ENCODE measurements at regions not wholly inside any gene's neighbourhood (a gene's known extent, or its start where the extent isn't known, plus 50 kb on each side); places are given as distances from the start of the nearest gene placed in this dataset.

GRCh38 chr4:13938299-13938698 is 310.8 kb upstream of the BOD1L1 start:
- no peaks in the 10 kb centered on the region for H3K27me3 ChIP-seq (ENCODE audit: insufficient read depth, low read length)
- H3K18ac ChIP-seq (ENCODE audit: low read length), result no peak overlapping the region
- no peaks in the 10 kb centered on the region for H3K36me3 ChIP-seq (ENCODE audit: control insufficient read depth in 1 of 2, insufficient read depth in 2 of 2, low read length in 2 of 2)
- H3K9ac ChIP-seq (ENCODE audit: low read length), result no peak overlapping the region
- H3K9me3 ChIP-seq (ENCODE audit: insufficient read depth, low read depth, low read length), result no peaks in the 10 kb centered on the region
- H2AK5ac ChIP-seq (ENCODE audit: low read length), result no peak overlapping the region
- no peak overlapping the region for H4K12ac ChIP-seq (ENCODE audit: low read depth, low read length)
- H2BK5ac ChIP-seq (ENCODE audit: low read depth, low read length, poor library complexity), result no peak overlapping the region
- H2BK12ac ChIP-seq (ENCODE audit: low read length), result no peak overlapping the region
- no peak overlapping the region for H3K4ac ChIP-seq (ENCODE audit: low read depth, low read length)
- no peaks in the 10 kb centered on the region for H3K4me1 ChIP-seq (ENCODE audit: control insufficient read depth in 1 of 2, insufficient read depth in 2 of 2, low read length in 2 of 2)
- H3K4me3 ChIP-seq (ENCODE audit: low read depth, low read length), result no peak overlapping the region
- WGBS (ENCODE audit: extremely low coverage, insufficient coverage, insufficient read length), result no CpG with 5 or more reads among the region's 3 CpGs
- no peak for DNase-seq
- no peak overlapping the region for H3K27ac ChIP-seq (ENCODE audit: low read depth, low read length)
- no peak overlapping the region for H4K91ac ChIP-seq (ENCODE audit: low read depth, low read length)
- H2BK120ac ChIP-seq (ENCODE audit: insufficient read depth, low read length, poor library complexity), result no peak overlapping the region
- H3K4me2 ChIP-seq (ENCODE audit: low read length), result no peak overlapping the region
- no peak overlapping the region for H2AFZ ChIP-seq (ENCODE audit: insufficient read depth, low read length, poor library complexity)
- no peaks in the 10 kb centered on the region for H3K79me1 ChIP-seq (ENCODE audit: low read length)
- no peak overlapping the region for H3K14ac ChIP-seq (ENCODE audit: low read length)
- H3K79me2 ChIP-seq (ENCODE audit: control insufficient read depth, insufficient read depth, low read length, poor library complexity), result no peaks in the 10 kb centered on the region
- no peak overlapping the region for H4K8ac ChIP-seq (ENCODE audit: low read depth, low read length)
- H3K23ac ChIP-seq (ENCODE audit: low read length), result no peak overlapping the region

- no peak overlapping the region for H4K91ac ChIP-seq (ENCODE audit: low read depth, low read length)
- H3K27me3 ChIP-seq (ENCODE audit: insufficient read depth, low read length), result no peaks in the 10 kb centered on the region
- no peak overlapping the region for H3K18ac ChIP-seq (ENCODE audit: low read length)
- WGBS (ENCODE audit: extremely low coverage, insufficient coverage, insufficient read length), result no CpG with 5 or more reads among the region's 3 CpGs
- no peak for DNase-seq
- peaks cover 2% of the 10 kb centered on the region for H3K9me3 ChIP-seq (ENCODE audit: insufficient read depth, low read depth, low read length)
- H3K27ac ChIP-seq (ENCODE audit: low read depth, low read length), result no peak overlapping the region
- no peaks in the 10 kb centered on the region for H3K36me3 ChIP-seq (ENCODE audit: control insufficient read depth in 1 of 2, insufficient read depth in 2 of 2, low read length in 2 of 2)
- no peaks in the 10 kb centered on the region for H3K79me1 ChIP-seq (ENCODE audit: low read length)
- H2AK5ac ChIP-seq (ENCODE audit: low read length), result no peak overlapping the region
- H3K14ac ChIP-seq (ENCODE audit: low read length), result no peak overlapping the region
- no peak overlapping the region for H2BK120ac ChIP-seq (ENCODE audit: insufficient read depth, low read length, poor library complexity)
- H3K4me1 ChIP-seq (ENCODE audit: control insufficient read depth in 1 of 2, insufficient read depth in 2 of 2, low read length in 2 of 2), result no peaks in the 10 kb centered on the region
- H2BK5ac ChIP-seq (ENCODE audit: low read depth, low read length, poor library complexity), result no peak overlapping the region
- no peak overlapping the region for H2AFZ ChIP-seq (ENCODE audit: insufficient read depth, low read length, poor library complexity)
- H4K8ac ChIP-seq (ENCODE audit: low read depth, low read length), result no peak overlapping the region
- H3K23ac ChIP-seq (ENCODE audit: low read length), result no peak overlapping the region
- H3K4me2 ChIP-seq (ENCODE audit: low read length), result no peak overlapping the region
- H4K12ac ChIP-seq (ENCODE audit: low read depth, low read length), result no peak overlapping the region
- H2BK12ac ChIP-seq (ENCODE audit: low read length), result no peak overlapping the region
- H3K4ac ChIP-seq (ENCODE audit: low read depth, low read length), result no peak overlapping the region
- H3K9ac ChIP-seq (ENCODE audit: low read length), result no peak overlapping the region
- H3K4me3 ChIP-seq (ENCODE audit: low read depth, low read length), result no peak overlapping the region
- H3K79me2 ChIP-seq (ENCODE audit: control insufficient read depth, insufficient read depth, low read length, poor library complexity), result no peaks in the 10 kb centered on the region
These were observed 313.4 kb upstream of the BOD1L1 start for GRCh38 chr4:13940921-13941320.

- no peak overlapping the region for H3K4ac ChIP-seq (ENCODE audit: low read depth, low read length)
- H3K27ac ChIP-seq (ENCODE audit: low read depth, low read length), result no peak overlapping the region
- no peak overlapping the region for H2AFZ ChIP-seq (ENCODE audit: insufficient read depth, low read length, poor library complexity)
- H3K79me1 ChIP-seq (ENCODE audit: low read length), result no peaks in the 10 kb centered on the region
- no peak overlapping the region for H3K9ac ChIP-seq (ENCODE audit: low read length)
- H3K4me2 ChIP-seq (ENCODE audit: low read length), result no peak overlapping the region
- H3K9me3 ChIP-seq (ENCODE audit: insufficient read depth, low read depth, low read length), result peaks cover 2% of the 10 kb centered on the region
- H3K4me1 ChIP-seq (ENCODE audit: control insufficient read depth in 1 of 2, insufficient read depth in 2 of 2, low read length in 2 of 2), result no peaks in the 10 kb centered on the region
- H3K4me3 ChIP-seq (ENCODE audit: low read depth, low read length), result no peak overlapping the region
- H4K8ac ChIP-seq (ENCODE audit: low read depth, low read length), result no peak overlapping the region
- no peak overlapping the region for H2AK5ac ChIP-seq (ENCODE audit: low read length)
- no peak for DNase-seq
- no peak overlapping the region for H4K12ac ChIP-seq (ENCODE audit: low read depth, low read length)
- no peak overlapping the region for H2BK120ac ChIP-seq (ENCODE audit: insufficient read depth, low read length, poor library complexity)
- H2BK12ac ChIP-seq (ENCODE audit: low read length), result no peak overlapping the region
- H4K91ac ChIP-seq (ENCODE audit: low read depth, low read length), result no peak overlapping the region
- H3K14ac ChIP-seq (ENCODE audit: low read length), result no peak overlapping the region
- H3K27me3 ChIP-seq (ENCODE audit: insufficient read depth, low read length), result no peaks in the 10 kb centered on the region
- H3K36me3 ChIP-seq (ENCODE audit: control insufficient read depth in 1 of 2, insufficient read depth in 2 of 2, low read length in 2 of 2), result no peaks in the 10 kb centered on the region
- no peak overlapping the region for H2BK5ac ChIP-seq (ENCODE audit: low read depth, low read length, poor library complexity)
- no peak overlapping the region for H3K18ac ChIP-seq (ENCODE audit: low read length)
- no CpG with 5 or more reads among the region's 3 CpGs for WGBS (ENCODE audit: extremely low coverage, insufficient coverage, insufficient read length)
- H3K23ac ChIP-seq (ENCODE audit: low read length), result no peak overlapping the region
- H3K79me2 ChIP-seq (ENCODE audit: control insufficient read depth, insufficient read depth, low read length, poor library complexity), result no peaks in the 10 kb centered on the region
These were observed 315.5 kb upstream of the BOD1L1 start for GRCh38 chr4:13942977-13943376.

- Histone ChIP-seq H3K9ac (ENCODE audit: low read length) (no peak overlapping the region), H3K4me2 (ENCODE audit: low read length) (no peak overlapping the region), H3K27me3 (ENCODE audit: insufficient read depth, low read length) (no peaks in the 10 kb centered on the region), H2BK12ac (ENCODE audit: low read length) (no peak overlapping the region), H3K4me3 (ENCODE audit: low read depth, low read length) (no peak overlapping the region), H2AK5ac (ENCODE audit: low read length) (no peak overlapping the region), H3K79me2 (ENCODE audit: control insufficient read depth, insufficient read depth, low read length, poor library complexity) (no peaks in the 10 kb centered on the region), H2BK5ac (ENCODE audit: low read depth, low read length, poor library complexity) (no peak overlapping the region), H4K12ac (ENCODE audit: low read depth, low read length) (no peak overlapping the region), H2BK120ac (ENCODE audit: insufficient read depth, low read length, poor library complexity) (no peak overlapping the region), H3K23ac (ENCODE audit: low read length) (no peak overlapping the region), H3K4ac (ENCODE audit: low read depth, low read length) (no peak overlapping the region), H3K14ac (ENCODE audit: low read length) (no peak overlapping the region), H4K8ac (ENCODE audit: low read depth, low read length) (no peak overlapping the region), H2AFZ (ENCODE audit: insufficient read depth, low read length, poor library complexity) (no peak overlapping the region), H3K18ac (ENCODE audit: low read length) (no peak overlapping the region), H3K27ac (ENCODE audit: low read depth, low read length) (no peak overlapping the region), H3K4me1 (ENCODE audit: control insufficient read depth in 1 of 2, insufficient read depth in 2 of 2, low read length in 2 of 2) (no peaks in the 10 kb centered on the region), H4K91ac (ENCODE audit: low read depth, low read length) (no peak overlapping the region), H3K36me3 (ENCODE audit: control insufficient read depth in 1 of 2, insufficient read depth in 2 of 2, low read length in 2 of 2) (no peaks in the 10 kb centered on the region), H3K79me1 (ENCODE audit: low read length) (no peaks in the 10 kb centered on the region), H3K9me3 (ENCODE audit: insufficient read depth, low read depth, low read length) (peaks cover 2% of the 10 kb centered on the region)
- WGBS (ENCODE audit: extremely low coverage, insufficient coverage, insufficient read length), result no CpG with 5 or more reads among the region's 10 CpGs
- DNase-seq, result no peak
These were observed 316.6 kb upstream of the BOD1L1 start for GRCh38 chr4:13944095-13944511.

Data from trophoblast cell (in vitro differentiated cells and primary cell).